Endothelial cell of umbilical vein (primary cell): ENCODE measurements at regions not wholly inside any gene's neighbourhood (a gene's known extent, or its start where the extent isn't known, plus 50 kb on each side); places are given as distances from the start of the nearest gene placed in this dataset.

ENCODE experiments used
- BruUV-seq: library from RNA; stranded (reverse); fragments of 400-500 nt; replicated peaks from 2 replicates; lab custom pipeline; 2021; lab: Mats Ljungman, UMichigan
- CTCF ChIA-PET: fragments of 300-600, 350-600 bp; sonication (Branson Sonifier 250); formaldehyde crosslinking; loops from one replicate; lab custom pipeline; 2021; ENCODE audit warnings: antibody characterized with exemption, inconsistent platforms; lab: Charles Lee
- POLR2A ChIA-PET: fragments of 300-600, 350-600 bp; sonication (Branson Sonifier 250); formaldehyde crosslinking; loops from one replicate; lab custom pipeline; 2021; ENCODE audit warnings: antibody characterized with exemption, inconsistent platforms; lab: Charles Lee
- DNase-seq: peaks from one replicate; pipeline ENCODE4 v3.0.0-alpha.2; 2011; ENCODE audit warnings: low read depth, low spot score
- FAIRE-seq: peaks from 2 replicates; lab custom pipeline; 2011; peaks lifted over from hg19 to GRCh38; lab: Jason Lieb, UNC
- H2AFZ ChIP-seq: 2 replicates; pipeline ENCODE4 v1.6.0; 2012; ENCODE audit warnings: low read depth, low read length, control low read depth, inconsistent platforms
- H3K27ac ChIP-seq: 2 replicates; pipeline ENCODE4 v1.5.1; 2011; ENCODE audit warnings: low read depth, mild to moderate bottlenecking, control low read depth, low read length, moderate library complexity; ENCODE audit not compliant: insufficient read depth
- H3K27me3 ChIP-seq, 2 experiments: 2 replicates each; pipeline versions ENCODE4 v1.6.0 to v1.6.1; 2011; ENCODE audit warnings: low read length in 2 of 2, mixed read lengths in 1 of 2; ENCODE audit not compliant: control insufficient read depth in 2 of 2, insufficient read depth in 2 of 2
- H3K36me3 ChIP-seq, 2 experiments: 2 replicates in 1 of 2; 3 replicates in 1 of 2; pipeline ENCODE4 v1.5.1; 2011; ENCODE audit warnings: low read length in 2 of 2, mild to moderate bottlenecking in 1 of 2, moderate library complexity in 1 of 2; ENCODE audit not compliant: control insufficient read depth in 2 of 2, insufficient read depth in 2 of 2; ENCODE audit errors: extremely low read depth in 1 of 2
- H3K4me1 ChIP-seq: 3 replicates; pipeline ENCODE4 v1.5.1; 2011; ENCODE audit warnings: mild to moderate bottlenecking, low read length; ENCODE audit not compliant: control insufficient read depth, insufficient read depth; ENCODE audit errors: extremely low read depth
- H3K4me2 ChIP-seq: 2 replicates; pipeline ENCODE4 v1.6.1; 2011; ENCODE audit warnings: low read length, control low read depth, mixed read lengths; ENCODE audit not compliant: insufficient read depth
- H3K4me3 ChIP-seq, 3 experiments: fragments of 200-600 bp in 1 of 3; sonication (generic), shearing (Covaris generic) in 1 of 3; replicated peaks in 1 of 3; 2 replicates each; pipeline ENCODE4 v1.5.1; 2011 to 2016; ENCODE audit warnings: control low read depth in 3 of 3, low read length in 3 of 3, mild to moderate bottlenecking in 2 of 3, inconsistent platforms in 1 of 3, low read depth in 1 of 3, moderate library complexity in 1 of 3; ENCODE audit not compliant: insufficient read depth in 1 of 3
- H3K79me2 ChIP-seq: 2 replicates; pipeline ENCODE4 v1.6.0; 2012; ENCODE audit warnings: low read length, inconsistent platforms; ENCODE audit not compliant: control insufficient read depth, insufficient read depth
- H3K9ac ChIP-seq: replicated peaks from 2 replicates; pipeline ENCODE3; 2011; ENCODE audit warnings: low read length, control low read depth; ENCODE audit not compliant: insufficient read depth; ENCODE audit errors: extremely low read depth
- H3K9me1 ChIP-seq: replicated peaks from 3 replicates; pipeline ENCODE4 v1.6.0; 2011; ENCODE audit warnings: mild to moderate bottlenecking, low read length; ENCODE audit not compliant: control insufficient read depth, insufficient read depth; ENCODE audit errors: extremely low read depth
- H3K9me3 ChIP-seq: replicated peaks from 2 replicates; pipeline ENCODE4 v1.5.1; 2012; ENCODE audit warnings: low read length, inconsistent platforms; ENCODE audit not compliant: control insufficient read depth, insufficient read depth
- H4K20me1 ChIP-seq: replicated peaks from 2 replicates; pipeline ENCODE3; 2011; ENCODE audit warnings: mild to moderate bottlenecking, low read length; ENCODE audit not compliant: control insufficient read depth, insufficient read depth; ENCODE audit errors: extremely low read depth
- EZH2 ChIP-seq: IDR thresholded peaks from 2 replicates; pipeline ENCODE4 v1.6.1; 2012; ENCODE audit warnings: borderline replicate concordance, low read depth, mild to moderate bottlenecking, moderate library complexity, low read length, inconsistent platforms; ENCODE audit not compliant: severe bottlenecking
- FOS ChIP-seq: IDR thresholded peaks from 2 replicates; pipeline ENCODE4 v1.6.1; 2011; ENCODE audit warnings: mild to moderate bottlenecking, low read length, moderate library complexity, borderline replicate concordance; ENCODE audit not compliant: insufficient read depth
- GATA2 ChIP-seq: IDR thresholded peaks from 2 replicates; pipeline ENCODE4 v1.7.0; 2011; ENCODE audit warnings: low read depth, mild to moderate bottlenecking, moderate library complexity, mixed read lengths, low read length; ENCODE audit not compliant: insufficient read length, insufficient read depth
- JUN ChIP-seq: IDR thresholded peaks from 2 replicates; pipeline ENCODE4 v1.6.1; 2011; ENCODE audit warnings: borderline replicate concordance, low read depth; ENCODE audit not compliant: insufficient read length, insufficient read depth
- MYC ChIP-seq: IDR thresholded peaks from one replicate; pipeline ENCODE4 v1.6.1; 2011; ENCODE audit warnings: mild to moderate bottlenecking, low read depth, low read length
- POLR2A ChIP-seq: IDR thresholded peaks from 2 replicates; pipeline ENCODE4 v1.6.1; 2012; ENCODE audit warnings: low read depth, mild to moderate bottlenecking, control low read depth, low read length
- POLR2AphosphoS5 ChIP-seq: IDR thresholded peaks from 2 replicates; pipeline ENCODE4 v1.6.1; 2012; ENCODE audit warnings: low read depth, mild to moderate bottlenecking, control low read depth, low read length, moderate library complexity; ENCODE audit not compliant: insufficient read depth
- dilution Hi-C: fragments of 300-500 bp; cut with MboI; formaldehyde crosslinking; loops from one replicate; pipeline ENCODE4 v1.15.0; 2019; ENCODE audit warnings: low sequenced_read_pairs; ENCODE audit not compliant: extremely low pct_ligation_motif_present
- intact Hi-C: fragments of 100-400 bp; cut with micrococcal nuclease; formaldehyde crosslinking; loops from one replicate; pipeline ENCODE4 v1.10.0; 2022
- TF ChIP-seq, protein P1 (sequence below): IDR thresholded peaks from 2 replicates; pipeline ENCODE4 v1.6.1; 2011; ENCODE audit not compliant: insufficient read depth, insufficient read length
- TF ChIP-seq, protein P2 (sequence below), 2 donors: IDR thresholded peaks; 1 replicate in 1 of 2; 2 replicates in 1 of 2; pipeline ENCODE4 v1.5.1; 2011; ENCODE audit warnings: low read length in 2 of 2, mild to moderate bottlenecking in 2 of 2, moderate library complexity in 2 of 2, control low read depth in 1 of 2, inconsistent platforms in 1 of 2, low read depth in 1 of 2; ENCODE audit not compliant: insufficient read depth in 1 of 2; ENCODE audit errors: extremely low read depth in 1 of 2

DNA sequence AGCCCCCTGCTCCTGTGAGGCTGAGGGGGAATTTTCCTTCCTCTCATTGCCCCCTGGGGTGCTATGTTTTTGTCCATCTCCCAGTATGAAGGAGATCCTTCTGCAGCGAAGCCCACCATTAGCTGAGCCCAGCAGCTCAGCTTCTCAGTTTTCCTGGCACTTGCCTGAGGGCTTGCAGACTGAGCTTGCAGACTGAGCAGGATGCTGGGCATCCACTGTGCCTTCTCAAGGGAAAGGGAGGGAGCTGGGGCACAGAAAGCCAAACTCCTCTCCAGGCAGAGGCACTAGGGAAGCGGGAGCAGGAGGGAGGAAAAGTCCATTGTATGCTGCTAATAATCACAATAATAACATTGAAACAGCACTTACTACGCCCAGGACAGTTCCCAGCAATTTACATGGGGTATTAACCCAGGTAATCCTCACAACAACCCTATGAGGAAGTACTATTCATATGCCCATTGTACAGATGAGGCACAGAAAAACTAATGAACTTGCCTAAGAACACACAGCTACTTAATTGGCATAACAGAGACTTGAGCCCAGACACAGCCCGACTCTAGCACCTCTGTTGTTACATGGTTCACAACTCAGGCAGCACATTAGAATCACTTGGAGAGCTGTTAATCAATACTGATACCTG is 86.9 kb upstream of the SSBP2 start:
- Histone ChIP-seq H3K4me3 (no peak overlapping the region), H3K36me3 (no peaks in the 10 kb centered on the region), H2AFZ (no peak overlapping the region), H3K4me2 (no peak overlapping the region), H4K20me1 (no peaks in the 10 kb centered on the region), H3K79me2 (no peaks in the 10 kb centered on the region), H3K9me3 (no peaks in the 10 kb centered on the region), H3K4me1 (no peaks in the 10 kb centered on the region), H3K27ac (no peak overlapping the region), H3K9ac (no peak overlapping the region), H3K27me3 (no peaks in the 10 kb centered on the region), H3K9me1 (no peaks in the 10 kb centered on the region)
- FAIRE-seq (no peak), DNase-seq (no peak)
- CTCF ChIA-PET = interaction anchor here (0.6 to 3.1 kb wide), 14 partner anchors 10 to 412 kb away, joined by 3 to 25 read pairs (median 6); partner anchors contain the start of gene SSBP2
- TF ChIP-seq FOS (no peak), JUN (no peak), POLR2AphosphoS5 (no peak), GATA2 (no peak), EZH2 (no peak), POLR2A (no peak), MYC (no peak)
- TF ChIP-seq, protein P1, sequence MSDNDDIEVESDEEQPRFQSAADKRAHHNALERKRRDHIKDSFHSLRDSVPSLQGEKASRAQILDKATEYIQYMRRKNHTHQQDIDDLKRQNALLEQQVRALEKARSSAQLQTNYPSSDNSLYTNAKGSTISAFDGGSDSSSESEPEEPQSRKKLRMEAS = no peak
- TF ChIP-seq, protein P2, sequence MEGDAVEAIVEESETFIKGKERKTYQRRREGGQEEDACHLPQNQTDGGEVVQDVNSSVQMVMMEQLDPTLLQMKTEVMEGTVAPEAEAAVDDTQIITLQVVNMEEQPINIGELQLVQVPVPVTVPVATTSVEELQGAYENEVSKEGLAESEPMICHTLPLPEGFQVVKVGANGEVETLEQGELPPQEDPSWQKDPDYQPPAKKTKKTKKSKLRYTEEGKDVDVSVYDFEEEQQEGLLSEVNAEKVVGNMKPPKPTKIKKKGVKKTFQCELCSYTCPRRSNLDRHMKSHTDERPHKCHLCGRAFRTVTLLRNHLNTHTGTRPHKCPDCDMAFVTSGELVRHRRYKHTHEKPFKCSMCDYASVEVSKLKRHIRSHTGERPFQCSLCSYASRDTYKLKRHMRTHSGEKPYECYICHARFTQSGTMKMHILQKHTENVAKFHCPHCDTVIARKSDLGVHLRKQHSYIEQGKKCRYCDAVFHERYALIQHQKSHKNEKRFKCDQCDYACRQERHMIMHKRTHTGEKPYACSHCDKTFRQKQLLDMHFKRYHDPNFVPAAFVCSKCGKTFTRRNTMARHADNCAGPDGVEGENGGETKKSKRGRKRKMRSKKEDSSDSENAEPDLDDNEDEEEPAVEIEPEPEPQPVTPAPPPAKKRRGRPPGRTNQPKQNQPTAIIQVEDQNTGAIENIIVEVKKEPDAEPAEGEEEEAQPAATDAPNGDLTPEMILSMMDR (IDR thresholded peaks at IDR 0.05; ENCODE audit: extremely low read depth in 1 of 2, insufficient read depth in 1 of 2, low read depth in 1 of 2, low read length in 2 of 2) = no peak
- intact Hi-C loops = loop anchor here (1.0 to 5.0 kb wide), 3 partner anchors 86 to 410 kb away; partner anchors contain the start of gene SSBP2
- dilution Hi-C loops = no loop called here
- POLR2A ChIA-PET = interaction anchor here (0.6 kb wide), 2 partner anchors 8 to 477 kb away, joined by 3 to 5 read pairs; no protein-coding TSS in a partner anchor
- no TSS peak for BruUV-seq
